ENCODE measurements at regions not wholly inside any gene's neighbourhood (a gene's known extent, or its start where the extent isn't known, plus 50 kb on each side); places are given as distances from the start of the nearest gene placed in this dataset.

DNA sequence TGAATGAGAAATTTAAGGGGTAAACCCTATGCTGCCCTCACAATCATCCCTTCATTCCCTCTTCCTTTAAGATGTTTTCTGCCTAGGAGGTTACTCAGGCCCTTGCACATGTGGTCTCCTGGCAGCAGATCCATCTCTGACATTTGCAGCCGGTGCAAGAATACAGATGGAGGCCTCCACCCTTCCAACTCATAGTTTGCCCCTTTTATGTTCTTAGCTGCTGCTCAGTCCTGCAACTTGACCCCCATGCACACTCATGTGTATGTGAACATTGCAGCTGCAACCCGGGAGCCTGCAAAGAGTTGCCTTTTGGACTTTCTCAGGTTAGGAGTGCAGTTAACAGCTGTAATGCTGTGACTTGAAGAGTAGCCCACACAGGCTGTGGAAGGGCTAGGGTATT lies 131.9 kb upstream of the SGK1 start:
- Histone ChIP-seq H3K79me2 (no peaks in the 10 kb centered on the region), H3K9me3 (ENCODE audit: control insufficient read depth, low read length) (no peaks in the 10 kb centered on the region), H3K27ac (no peak overlapping the region), H3K4me1 (peaks cover 39% of the 10 kb centered on the region), H3K9ac (no peak overlapping the region), H3K27me3 (ENCODE audit: control insufficient read depth, insufficient read depth, low read length) (no peaks in the 10 kb centered on the region), H3K36me3 (ENCODE audit: control insufficient read depth, insufficient read depth, low read length) (no peaks in the 10 kb centered on the region), H3K4me2 (ENCODE audit: low read length) (no peak overlapping the region), H2AFZ (peak overlapping the region; percentile 57), H3K4me3 (ENCODE audit: low read depth, low read length) (no peak overlapping the region)
- TF ChIP-seq, protein P1, sequence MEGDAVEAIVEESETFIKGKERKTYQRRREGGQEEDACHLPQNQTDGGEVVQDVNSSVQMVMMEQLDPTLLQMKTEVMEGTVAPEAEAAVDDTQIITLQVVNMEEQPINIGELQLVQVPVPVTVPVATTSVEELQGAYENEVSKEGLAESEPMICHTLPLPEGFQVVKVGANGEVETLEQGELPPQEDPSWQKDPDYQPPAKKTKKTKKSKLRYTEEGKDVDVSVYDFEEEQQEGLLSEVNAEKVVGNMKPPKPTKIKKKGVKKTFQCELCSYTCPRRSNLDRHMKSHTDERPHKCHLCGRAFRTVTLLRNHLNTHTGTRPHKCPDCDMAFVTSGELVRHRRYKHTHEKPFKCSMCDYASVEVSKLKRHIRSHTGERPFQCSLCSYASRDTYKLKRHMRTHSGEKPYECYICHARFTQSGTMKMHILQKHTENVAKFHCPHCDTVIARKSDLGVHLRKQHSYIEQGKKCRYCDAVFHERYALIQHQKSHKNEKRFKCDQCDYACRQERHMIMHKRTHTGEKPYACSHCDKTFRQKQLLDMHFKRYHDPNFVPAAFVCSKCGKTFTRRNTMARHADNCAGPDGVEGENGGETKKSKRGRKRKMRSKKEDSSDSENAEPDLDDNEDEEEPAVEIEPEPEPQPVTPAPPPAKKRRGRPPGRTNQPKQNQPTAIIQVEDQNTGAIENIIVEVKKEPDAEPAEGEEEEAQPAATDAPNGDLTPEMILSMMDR (IDR thresholded peaks at IDR 0.05), result no peak

DNA sequence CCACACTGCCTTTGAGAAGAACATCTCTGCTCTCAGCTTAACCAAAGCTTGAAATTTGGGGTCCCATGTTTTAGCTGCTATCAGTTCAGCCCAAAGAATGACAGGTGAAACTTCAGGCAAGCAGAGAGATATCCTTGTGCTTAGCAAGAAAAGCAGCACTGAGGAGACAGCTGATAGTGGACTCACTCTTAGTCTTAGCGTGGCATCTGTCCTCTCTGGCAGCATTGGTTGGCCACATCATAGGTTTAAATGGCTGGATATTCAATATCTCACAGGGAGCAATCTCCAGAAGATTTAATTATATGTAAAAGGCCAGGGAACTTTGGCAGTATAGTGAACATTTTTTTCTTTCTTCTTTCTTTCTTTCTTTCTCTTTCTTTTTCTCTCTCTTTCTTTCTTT lies 131.1 kb upstream of the SGK1 start:
- Histone ChIP-seq H3K27me3 (ENCODE audit: control insufficient read depth, insufficient read depth, low read length) (no peaks in the 10 kb centered on the region), H3K36me3 (ENCODE audit: control insufficient read depth, insufficient read depth, low read length) (no peaks in the 10 kb centered on the region), H3K27ac (no peak overlapping the region), H3K4me1 (peaks cover 35% of the 10 kb centered on the region), H3K9ac (no peak overlapping the region), H3K4me3 (ENCODE audit: low read depth, low read length) (no peak overlapping the region), H3K9me3 (ENCODE audit: control insufficient read depth, low read length) (no peaks in the 10 kb centered on the region), H2AFZ (peak overlapping the region; percentile 55), H3K79me2 (no peaks in the 10 kb centered on the region), H3K4me2 (ENCODE audit: low read length) (no peak overlapping the region)
- TF ChIP-seq, protein P1 (IDR thresholded peaks at IDR 0.05), result no peak

DNA sequence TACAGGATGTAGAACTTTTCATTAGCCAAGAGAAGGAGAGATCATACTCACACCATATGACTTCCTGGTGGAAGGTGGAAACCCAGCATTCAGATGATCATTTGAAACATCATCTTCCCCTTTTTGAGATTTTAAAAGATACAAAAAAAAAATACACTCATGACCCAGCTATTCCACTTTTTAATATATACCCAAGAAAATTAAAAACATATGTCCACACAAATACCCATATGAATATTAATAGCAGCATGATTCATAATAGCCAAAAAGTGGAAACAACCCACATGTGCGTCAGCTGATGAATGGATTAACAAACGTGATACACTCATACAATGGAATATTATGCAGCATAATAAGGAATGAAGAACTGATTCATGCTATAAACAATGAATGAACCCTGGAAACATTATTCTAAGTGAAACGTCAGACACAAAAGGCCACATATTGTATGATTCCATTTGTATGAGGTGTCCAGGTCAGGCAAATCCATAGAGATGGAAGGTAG lies 130.0 kb upstream of the SGK1 start:
- TF ChIP-seq, protein P1 (IDR thresholded peaks at IDR 0.05), result no peak
- Histone ChIP-seq H3K9ac (no peak overlapping the region), H3K9me3 (ENCODE audit: control insufficient read depth, low read length) (no peaks in the 10 kb centered on the region), H2AFZ (no peak overlapping the region), H3K4me3 (ENCODE audit: low read depth, low read length) (no peak overlapping the region), H3K27ac (peak overlapping the region; percentile 60), H3K79me2 (no peaks in the 10 kb centered on the region), H3K4me2 (ENCODE audit: low read length) (no peak overlapping the region), H3K36me3 (ENCODE audit: control insufficient read depth, insufficient read depth, low read length) (no peaks in the 10 kb centered on the region), H3K27me3 (ENCODE audit: control insufficient read depth, insufficient read depth, low read length) (no peaks in the 10 kb centered on the region), H3K4me1 (peaks cover 28% of the 10 kb centered on the region)

DNA sequence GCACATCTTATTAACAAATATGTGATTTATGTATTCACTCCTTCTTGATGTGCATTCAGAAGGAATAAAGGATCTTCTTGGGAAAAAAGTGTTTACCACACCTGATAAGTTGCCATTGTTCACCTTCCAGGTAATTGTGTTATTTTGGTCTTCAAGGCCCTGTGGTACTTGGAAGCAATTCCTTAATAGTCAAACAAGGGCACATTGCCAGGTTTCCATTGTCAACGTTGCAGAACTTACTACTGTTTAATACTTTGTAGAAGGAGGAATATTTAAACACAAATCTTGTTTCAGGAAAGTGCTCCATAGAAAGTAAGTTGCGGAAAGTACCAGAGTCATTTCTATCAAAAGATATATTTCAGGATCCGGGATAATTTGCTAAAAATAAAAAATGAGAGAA lies 129.5 kb upstream of the SGK1 start:
- H3K9ac ChIP-seq, result no peak overlapping the region
- H3K27me3 ChIP-seq (ENCODE audit: control insufficient read depth, insufficient read depth, low read length), result no peaks in the 10 kb centered on the region
- H3K9me3 ChIP-seq (ENCODE audit: control insufficient read depth, low read length), result no peaks in the 10 kb centered on the region
- H2AFZ ChIP-seq, result no peak overlapping the region
- peaks cover 31% of the 10 kb centered on the region for H3K4me1 ChIP-seq
- peak overlapping the region; percentile 60 for H3K27ac ChIP-seq
- H3K79me2 ChIP-seq, result no peaks in the 10 kb centered on the region
- H3K4me2 ChIP-seq (ENCODE audit: low read length), result no peak overlapping the region
- TF ChIP-seq, protein P1 (IDR thresholded peaks at IDR 0.05), result no peak
- H3K4me3 ChIP-seq (ENCODE audit: low read depth, low read length), result no peak overlapping the region
- no peaks in the 10 kb centered on the region for H3K36me3 ChIP-seq (ENCODE audit: control insufficient read depth, insufficient read depth, low read length)

DNA sequence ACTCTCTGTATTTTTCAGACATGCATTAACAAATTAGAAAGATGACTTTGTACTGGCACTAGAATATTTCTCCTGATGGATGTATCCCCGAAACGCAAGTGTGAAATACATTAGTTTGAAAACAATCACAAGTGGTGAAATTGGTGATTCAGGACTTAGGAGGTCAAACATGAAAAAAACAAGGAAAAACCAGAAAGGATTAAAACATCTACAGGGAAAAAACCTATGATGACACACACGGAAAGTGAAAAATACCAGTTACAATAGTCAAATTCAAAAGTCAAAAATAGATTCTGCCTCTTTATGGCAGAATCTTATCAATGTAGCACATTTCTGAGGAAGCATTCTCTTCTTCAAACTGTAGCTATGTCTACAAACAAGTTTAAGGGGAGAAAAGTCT lies 129.0 kb upstream of the SGK1 start:
- peak overlapping the region; percentile 48 for H3K4me2 ChIP-seq (ENCODE audit: low read length)
- H3K4me3 ChIP-seq (ENCODE audit: low read depth, low read length), result no peak overlapping the region
- no peaks in the 10 kb centered on the region for H3K79me2 ChIP-seq
- TF ChIP-seq, protein P1 (IDR thresholded peaks at IDR 0.05), result no peak
- peak overlapping the region; percentile 60 for H3K27ac ChIP-seq
- H3K27me3 ChIP-seq (ENCODE audit: control insufficient read depth, insufficient read depth, low read length), result no peaks in the 10 kb centered on the region
- H2AFZ ChIP-seq, result no peak overlapping the region
- H3K36me3 ChIP-seq (ENCODE audit: control insufficient read depth, insufficient read depth, low read length), result no peaks in the 10 kb centered on the region
- no peak overlapping the region for H3K9ac ChIP-seq
- peaks cover 32% of the 10 kb centered on the region for H3K4me1 ChIP-seq
- no peaks in the 10 kb centered on the region for H3K9me3 ChIP-seq (ENCODE audit: control insufficient read depth, low read length)
